ENCODE measurements at regions not wholly inside any gene's neighbourhood (a gene's known extent, or its start where the extent isn't known, plus 50 kb on each side); places are given as distances from the start of the nearest gene placed in this dataset.

- TF ChIP-seq PRDM15 (CRISPR knock-in tag; IDR thresholded peaks at IDR 0.05) (no peak), KDM1A (CRISPR knock-in tag; IDR thresholded peaks at IDR 0.05) (no peak), ATF2 (CRISPR knock-in tag; IDR thresholded peaks at IDR 0.05) (no peak), MIXL1 (CRISPR knock-in tag; IDR thresholded peaks at IDR 0.05) (peak; percentile 28; the same call in 1 of the 2 replicates), GABPB1 (CRISPR knock-in tag; IDR thresholded peaks at IDR 0.05) (peak; percentile 16; the same call in 1 of the 2 replicates), ZNF281 (CRISPR knock-in tag; IDR thresholded peaks at IDR 0.05; ENCODE audit: borderline replicate concordance) (peak; percentile 95), ZNF513 (CRISPR knock-in tag; conservative IDR thresholded peaks at IDR 0.05) (no peak), HOXA3 (CRISPR knock-in tag; IDR thresholded peaks at IDR 0.05) (peak; percentile 32; the same call in 1 of the 2 replicates), HNF4A (CRISPR knock-in tag; IDR thresholded peaks at IDR 0.05) (peak; percentile 54; the same call in 1 of the 2 replicates), ZNF816 (CRISPR knock-in tag; IDR thresholded peaks at IDR 0.05; ENCODE audit: borderline replicate concordance) (0 out of 2 replicates have a peak, but pooled peaks have one; percentile 47), ZNF441 (CRISPR knock-in tag; IDR thresholded peaks at IDR 0.05; ENCODE audit: borderline replicate concordance) (0 out of 2 replicates have a peak, but pooled peaks have one; percentile 39), TEAD3 (CRISPR knock-in tag; optimal IDR thresholded peaks at IDR 0.05; ENCODE audit: borderline replicate concordance) (peak; percentile 20), HOMEZ (CRISPR knock-in tag; IDR thresholded peaks at IDR 0.05; ENCODE audit: low read depth) (peak; percentile 21; the same call in 1 of the 2 replicates), ZSCAN5A (CRISPR knock-in tag; IDR thresholded peaks at IDR 0.05; ENCODE audit: borderline replicate concordance) (0 out of 2 replicates have a peak, but pooled peaks have one; percentile 12)
These were observed 599.6 kb downstream of the EPM2A start (continued) for GRCh38 chr6:145135702-145136101.

Measured in HepG2 (cell line).